Muscle of leg (tissue), 3 donors: ENCODE measurements at regions not wholly inside any gene's neighbourhood (a gene's known extent, or its start where the extent isn't known, plus 50 kb on each side); places are given as distances from the start of the nearest gene placed in this dataset.

Experiments
- DNase-seq: peaks from one replicate; pipeline ENCODE4 v3.0.0; 2013
- H3K27ac ChIP-seq: one replicate; pipeline ENCODE4 v1.5.1; 2013; ENCODE audit warnings: mild to moderate bottlenecking, low read length, control low read depth
- H3K27me3 ChIP-seq: one replicate; pipeline ENCODE4 v1.6.1; 2013; ENCODE audit warnings: low read length; ENCODE audit not compliant: control insufficient read depth, insufficient read depth
- H3K36me3 ChIP-seq: one replicate; pipeline ENCODE4 v1.6.1; 2013; ENCODE audit warnings: low read length; ENCODE audit not compliant: control insufficient read depth, insufficient read depth
- H3K4me1 ChIP-seq: one replicate; pipeline ENCODE4 v1.6.1; 2013; ENCODE audit warnings: low read length; ENCODE audit not compliant: control insufficient read depth, insufficient read depth
- H3K4me3 ChIP-seq: one replicate; pipeline ENCODE4 v1.5.1; 2013; ENCODE audit warnings: low read length, control low read depth
- H3K9me3 ChIP-seq: replicated peaks from 2 replicates; pipeline ENCODE4 v1.6.1; 2013; ENCODE audit warnings: low read depth, low read length; ENCODE audit not compliant: control insufficient read depth
- whole genome bisulfite sequencing: methylation state at CpG from one replicate; pipeline ENCODE4 v1.1.5; 2013; ENCODE audit warnings: missing lambda C conversion rate; ENCODE audit not compliant: insufficient coverage; 5-methylcytosine and 5-hydroxymethylcytosine counted together

GRCh38 chr18:3328532-3328931 is 66.6 kb downstream of the MYL12B start:
- H3K9me3 ChIP-seq, result no peaks in the 10 kb centered on the region
- no peaks in the 10 kb centered on the region for H3K36me3 ChIP-seq
- H3K4me1 ChIP-seq, result no peaks in the 10 kb centered on the region
- no CpG with 5 or more reads among the region's 1 CpG for WGBS
- H3K27me3 ChIP-seq, result no peaks in the 10 kb centered on the region
- H3K4me3 ChIP-seq, result no peak overlapping the region
- DNase-seq, result peak; percentile 35
- no peak overlapping the region for H3K27ac ChIP-seq

GRCh38 chr18:3329471-3329870 is 67.5 kb downstream of the MYL12B start:
- Histone ChIP-seq H3K27ac (no peak overlapping the region), H3K27me3 (no peaks in the 10 kb centered on the region), H3K9me3 (no peaks in the 10 kb centered on the region), H3K4me1 (no peaks in the 10 kb centered on the region), H3K4me3 (no peak overlapping the region), H3K36me3 (no peaks in the 10 kb centered on the region)
- no peak for DNase-seq
- 90% methylated on average over 2 of the region's 5 CpGs for WGBS

GRCh38 chr18:3329872-3330271 is 67.9 kb downstream of the MYL12B start:
- no peaks in the 10 kb centered on the region for H3K27me3 ChIP-seq
- H3K4me3 ChIP-seq, result no peak overlapping the region
- no peaks in the 10 kb centered on the region for H3K9me3 ChIP-seq
- no peak overlapping the region for H3K27ac ChIP-seq
- no peak for DNase-seq
- H3K4me1 ChIP-seq, result no peaks in the 10 kb centered on the region
- H3K36me3 ChIP-seq, result no peaks in the 10 kb centered on the region
- WGBS, result no CpG with 5 or more reads among the region's 1 CpG

GRCh38 chr18:3330622-3331021 is 68.7 kb downstream of the MYL12B start:
- no peak for DNase-seq
- Histone ChIP-seq H3K36me3 (no peaks in the 10 kb centered on the region), H3K4me1 (no peaks in the 10 kb centered on the region), H3K9me3 (no peaks in the 10 kb centered on the region), H3K27ac (no peak overlapping the region), H3K4me3 (no peak overlapping the region), H3K27me3 (no peaks in the 10 kb centered on the region)
- WGBS, result 79% methylated on average over 6 of the region's 12 CpGs

- no peaks in the 10 kb centered on the region for H3K27me3 ChIP-seq
- no CpG with 5 or more reads among the region's 2 CpGs for whole genome bisulfite sequencing
- no peaks in the 10 kb centered on the region for H3K9me3 ChIP-seq
- H3K4me3 ChIP-seq, result no peak overlapping the region
- H3K36me3 ChIP-seq, result no peaks in the 10 kb centered on the region
- no peak for DNase-seq
- H3K4me1 ChIP-seq, result no peaks in the 10 kb centered on the region
- H3K27ac ChIP-seq, result no peak overlapping the region
Measured at GRCh38 chr18:3332376-3332775, 70.4 kb downstream of the MYL12B start.

- Histone ChIP-seq H3K27me3 (no peaks in the 10 kb centered on the region), H3K36me3 (no peaks in the 10 kb centered on the region), H3K4me1 (no peaks in the 10 kb centered on the region), H3K27ac (no peak overlapping the region), H3K4me3 (no peak overlapping the region), H3K9me3 (no peaks in the 10 kb centered on the region)
- 80% methylated on average over 1 of the region's 4 CpGs for WGBS
- no peak for DNase-seq
Measured at GRCh38 chr18:3333056-3333720, 71.3 kb downstream of the MYL12B start.

- 100% methylated on average over 1 of the region's 4 CpGs for WGBS
- Histone ChIP-seq H3K27me3 (no peaks in the 10 kb centered on the region), H3K36me3 (no peaks in the 10 kb centered on the region), H3K4me1 (no peaks in the 10 kb centered on the region), H3K27ac (no peak overlapping the region), H3K9me3 (no peaks in the 10 kb centered on the region), H3K4me3 (no peak overlapping the region)
- DNase-seq, result no peak
Measured at GRCh38 chr18:3333721-3334386, 71.9 kb downstream of the MYL12B start.

- WGBS, result 100% methylated on average over 1 of the region's 6 CpGs
- Histone ChIP-seq H3K36me3 (no peaks in the 10 kb centered on the region), H3K9me3 (no peaks in the 10 kb centered on the region), H3K27ac (no peak overlapping the region), H3K4me3 (no peak overlapping the region), H3K4me1 (no peaks in the 10 kb centered on the region), H3K27me3 (no peaks in the 10 kb centered on the region)
- no peak for DNase-seq
Measured at GRCh38 chr18:3340015-3340681, 78.2 kb downstream of the MYL12B start.

GRCh38 chr18:3340682-3341097 is 78.8 kb downstream of the MYL12B start:
- H3K4me1 ChIP-seq, result no peaks in the 10 kb centered on the region
- WGBS, result no CpG with 5 or more reads among the region's 2 CpGs
- no peaks in the 10 kb centered on the region for H3K36me3 ChIP-seq
- H3K27ac ChIP-seq, result no peak overlapping the region
- no peak for DNase-seq
- H3K9me3 ChIP-seq, result no peaks in the 10 kb centered on the region
- H3K4me3 ChIP-seq, result no peak overlapping the region
- no peaks in the 10 kb centered on the region for H3K27me3 ChIP-seq

- H3K27ac ChIP-seq, result no peak overlapping the region
- 87% methylated on average over 4 of the region's 5 CpGs for WGBS
- no peaks in the 10 kb centered on the region for H3K27me3 ChIP-seq
- DNase-seq, result no peak
- no peaks in the 10 kb centered on the region for H3K4me1 ChIP-seq
- no peaks in the 10 kb centered on the region for H3K9me3 ChIP-seq
- H3K36me3 ChIP-seq, result no peaks in the 10 kb centered on the region
- no peak overlapping the region for H3K4me3 ChIP-seq
Measured at GRCh38 chr18:3342628-3343027, 80.7 kb downstream of the MYL12B start.
